ENCODE measurements at regions not wholly inside any gene's neighbourhood (a gene's known extent, or its start where the extent isn't known, plus 50 kb on each side); places are given as distances from the start of the nearest gene placed in this dataset.

GRCh38 chr7:33739286-33739685 is 166.1 kb upstream of the BMPER start:
- TF ChIP-seq POLR2A (IDR thresholded peaks at IDR 0.05; ENCODE audit: extremely low read depth, insufficient read length), result no peak
- TF ChIP-seq CTCF (IDR thresholded peaks at IDR 0.05; ENCODE audit: low read depth, low read length), result no peak
- TF ChIP-seq, protein P1, sequence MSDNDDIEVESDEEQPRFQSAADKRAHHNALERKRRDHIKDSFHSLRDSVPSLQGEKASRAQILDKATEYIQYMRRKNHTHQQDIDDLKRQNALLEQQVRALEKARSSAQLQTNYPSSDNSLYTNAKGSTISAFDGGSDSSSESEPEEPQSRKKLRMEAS (IDR thresholded peaks at IDR 0.05; ENCODE audit: low read depth, low read length), result no peak

All from NB4 (cell line).